Neutrophil (primary cell): ENCODE measurements at regions not wholly inside any gene's neighbourhood (a gene's known extent, or its start where the extent isn't known, plus 50 kb on each side); places are given as distances from the start of the nearest gene placed in this dataset.
"Not testable (repeated sequence)": the region's sequence is repeated elsewhere in the genome, so short reads cannot be mapped to it uniquely, and the experiment has no call there.

ENCODE experiments used
- H3K27ac ChIP-seq: fragments of 200-600 bp; sonication (generic); 2 replicates; pipeline ENCODE4 v1.5.1; 2016; ENCODE audit warnings: mild to moderate bottlenecking, moderate library complexity
- H3K27me3 ChIP-seq: fragments of 200-600 bp; sonication (generic); 2 replicates; pipeline ENCODE4 v1.6.0; 2016; ENCODE audit warnings: mild to moderate bottlenecking
- H3K36me3 ChIP-seq: fragments of 200-600 bp; sonication (generic); 2 replicates; pipeline ENCODE4 v1.5.1; 2017
- H3K4me1 ChIP-seq, 2 experiments: fragments of 200-600 bp in 1 of 2; sonication (generic) in 1 of 2; 1 replicate in 1 of 2; 2 replicates in 1 of 2; pipeline versions ENCODE4 v1.5.1 to v1.6.1; 2013 to 2016; ENCODE audit warnings: low read depth in 1 of 2, low read length in 1 of 2, mild to moderate bottlenecking in 1 of 2, moderate library complexity in 1 of 2; ENCODE audit not compliant: control insufficient read depth in 1 of 2, insufficient read depth in 1 of 2
- H3K4me3 ChIP-seq, 2 experiments: fragments of 200-600 bp in 1 of 2; sonication (generic) in 1 of 2; 1 replicate in 1 of 2; 2 replicates in 1 of 2; pipeline ENCODE4 v1.5.1; 2013 to 2016; ENCODE audit warnings: low read depth in 1 of 2, low read length in 1 of 2, mild to moderate bottlenecking in 1 of 2, moderate library complexity in 1 of 2
- H3K9me3 ChIP-seq: fragments of 200-600 bp; sonication (generic); 2 replicates; pipeline ENCODE4 v1.5.1; 2016
- TF ChIP-seq, protein P1 (sequence below): fragments of 200-600 bp; sonication (generic); IDR thresholded peaks from 2 replicates; pipeline ENCODE4 v1.5.1; 2016; ENCODE audit warnings: antibody characterized with exemption

DNA sequence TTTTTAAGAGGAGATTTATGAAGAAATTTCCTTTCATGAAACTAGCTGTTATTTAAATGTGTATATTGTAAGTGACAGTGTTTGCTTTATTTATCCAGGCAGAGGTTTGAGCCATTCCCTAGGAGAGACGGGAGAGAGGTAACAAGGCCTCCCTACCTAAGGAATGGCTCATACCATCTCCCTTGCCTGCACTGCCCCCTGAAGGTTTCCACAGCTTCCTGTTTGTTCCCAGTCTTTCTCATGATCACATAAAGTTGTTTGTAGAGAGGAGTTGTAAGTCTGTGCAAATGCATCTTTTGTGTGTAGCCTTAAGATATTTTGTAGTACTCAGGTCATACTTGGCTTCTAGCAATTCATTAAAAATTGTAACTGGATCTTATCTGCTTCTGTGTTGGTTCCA is 1504.5 kb upstream of the PCDH10 start:
- Histone ChIP-seq H3K27ac (no peak overlapping the region), H3K27me3 (no peaks in the 10 kb centered on the region), H3K9me3 (no peaks in the 10 kb centered on the region), H3K4me3 (no peak overlapping the region), H3K4me1 (no peaks in the 10 kb centered on the region), H3K36me3 (no peaks in the 10 kb centered on the region)
- TF ChIP-seq, protein P1, sequence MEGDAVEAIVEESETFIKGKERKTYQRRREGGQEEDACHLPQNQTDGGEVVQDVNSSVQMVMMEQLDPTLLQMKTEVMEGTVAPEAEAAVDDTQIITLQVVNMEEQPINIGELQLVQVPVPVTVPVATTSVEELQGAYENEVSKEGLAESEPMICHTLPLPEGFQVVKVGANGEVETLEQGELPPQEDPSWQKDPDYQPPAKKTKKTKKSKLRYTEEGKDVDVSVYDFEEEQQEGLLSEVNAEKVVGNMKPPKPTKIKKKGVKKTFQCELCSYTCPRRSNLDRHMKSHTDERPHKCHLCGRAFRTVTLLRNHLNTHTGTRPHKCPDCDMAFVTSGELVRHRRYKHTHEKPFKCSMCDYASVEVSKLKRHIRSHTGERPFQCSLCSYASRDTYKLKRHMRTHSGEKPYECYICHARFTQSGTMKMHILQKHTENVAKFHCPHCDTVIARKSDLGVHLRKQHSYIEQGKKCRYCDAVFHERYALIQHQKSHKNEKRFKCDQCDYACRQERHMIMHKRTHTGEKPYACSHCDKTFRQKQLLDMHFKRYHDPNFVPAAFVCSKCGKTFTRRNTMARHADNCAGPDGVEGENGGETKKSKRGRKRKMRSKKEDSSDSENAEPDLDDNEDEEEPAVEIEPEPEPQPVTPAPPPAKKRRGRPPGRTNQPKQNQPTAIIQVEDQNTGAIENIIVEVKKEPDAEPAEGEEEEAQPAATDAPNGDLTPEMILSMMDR = no peak

DNA sequence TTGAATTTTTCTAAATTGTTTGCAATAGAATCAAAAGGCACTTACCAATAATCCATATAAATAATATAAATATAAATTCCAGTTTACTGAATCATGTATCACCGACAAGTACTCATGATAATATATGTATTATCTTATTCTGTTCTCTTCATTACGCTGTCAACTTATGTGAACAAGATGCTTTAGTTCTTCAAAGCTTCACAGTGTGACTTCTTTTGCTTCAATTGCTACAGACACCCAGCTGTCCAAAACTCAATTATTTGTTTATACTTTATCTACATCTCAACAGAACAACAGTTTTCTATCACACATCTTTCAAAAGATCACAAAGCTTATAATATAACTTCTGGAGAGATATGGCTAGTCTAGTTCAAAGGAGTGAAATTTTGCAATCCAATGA is 1499.9 kb upstream of the PCDH10 start:
- Histone ChIP-seq H3K4me1 (no peaks in the 10 kb centered on the region), H3K4me3 (no peak overlapping the region), H3K36me3 (no peaks in the 10 kb centered on the region), H3K27me3 (no peaks in the 10 kb centered on the region), H3K9me3 (no peaks in the 10 kb centered on the region), H3K27ac (no peak overlapping the region)
- TF ChIP-seq, protein P1 = no peak

DNA sequence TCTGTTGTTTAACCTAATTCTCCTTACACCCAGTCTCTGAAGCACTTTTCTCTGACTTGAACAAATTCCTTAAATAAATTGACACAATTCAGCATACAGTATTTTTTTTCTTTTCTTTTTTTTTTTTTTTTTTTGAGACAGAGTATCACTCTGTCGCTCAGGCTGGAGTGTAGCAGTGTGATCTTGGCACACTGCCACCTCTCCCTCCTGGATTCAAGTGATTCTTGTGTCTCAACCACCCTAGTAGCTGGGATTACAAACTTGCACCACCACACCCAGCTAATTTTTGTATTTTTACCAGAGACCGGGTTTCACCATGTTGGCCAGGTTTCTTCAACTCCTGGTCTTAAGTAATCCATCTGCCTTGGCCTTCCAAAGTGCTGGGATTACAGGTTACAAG is 1498.1 kb upstream of the PCDH10 start:
- Histone ChIP-seq H3K4me3 (no peak overlapping the region), H3K27me3 (no peaks in the 10 kb centered on the region), H3K36me3 (no peaks in the 10 kb centered on the region), H3K27ac (no peak overlapping the region), H3K4me1 (no peaks in the 10 kb centered on the region), H3K9me3 (no peaks in the 10 kb centered on the region)
- TF ChIP-seq, protein P1 = no peak

DNA sequence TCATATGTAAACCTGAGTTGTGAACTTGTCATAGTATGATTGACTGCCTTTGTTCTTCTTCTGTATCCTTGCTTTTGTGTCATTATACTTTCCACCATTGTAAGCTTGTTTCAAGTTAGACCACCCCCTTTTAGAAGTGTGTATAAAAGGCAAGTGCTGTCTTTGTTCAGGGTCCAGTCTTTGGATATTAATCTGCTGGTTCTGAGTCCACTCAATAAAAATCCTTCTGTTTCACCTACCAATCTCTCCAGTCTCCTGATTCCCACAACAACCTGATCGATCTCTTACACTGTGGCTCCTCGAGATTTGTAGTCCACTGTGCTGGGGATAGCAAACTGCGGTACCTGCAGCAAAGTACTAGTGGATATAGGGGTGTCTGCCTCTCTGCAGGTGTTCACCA is 1465.8 kb upstream of the PCDH10 start:
- H3K27ac ChIP-seq, H3K36me3 ChIP-seq, H3K9me3 ChIP-seq, H3K27me3 ChIP-seq, H3K4me1 ChIP-seq, H3K4me3 ChIP-seq: not testable (repeated sequence)

DNA sequence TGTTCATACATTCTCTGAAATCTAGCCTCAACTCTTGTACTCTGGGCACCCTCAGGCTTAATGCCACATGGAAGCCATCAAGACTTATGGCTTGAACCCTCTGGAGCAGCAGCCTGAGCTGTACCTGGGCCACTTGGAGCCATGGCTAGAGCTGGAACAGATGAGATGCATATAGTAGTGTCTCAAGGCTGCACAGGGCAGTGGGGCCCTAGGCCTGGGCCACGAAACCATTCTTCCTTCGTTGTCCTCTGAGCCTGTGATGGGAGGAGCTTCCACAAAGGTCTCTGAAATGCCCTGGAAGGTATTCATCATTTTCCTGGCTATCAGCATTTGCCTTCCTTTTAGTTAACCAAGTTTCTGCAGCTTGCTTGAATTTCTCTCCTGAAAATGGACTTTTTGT is 1427.2 kb upstream of the PCDH10 start:
- Histone ChIP-seq H3K9me3 (no peaks in the 10 kb centered on the region), H3K4me1 (no peaks in the 10 kb centered on the region), H3K27ac (no peak overlapping the region), H3K36me3 (no peaks in the 10 kb centered on the region), H3K4me3 (no peak overlapping the region), H3K27me3 (no peaks in the 10 kb centered on the region)
- TF ChIP-seq, protein P1 = no peak

DNA sequence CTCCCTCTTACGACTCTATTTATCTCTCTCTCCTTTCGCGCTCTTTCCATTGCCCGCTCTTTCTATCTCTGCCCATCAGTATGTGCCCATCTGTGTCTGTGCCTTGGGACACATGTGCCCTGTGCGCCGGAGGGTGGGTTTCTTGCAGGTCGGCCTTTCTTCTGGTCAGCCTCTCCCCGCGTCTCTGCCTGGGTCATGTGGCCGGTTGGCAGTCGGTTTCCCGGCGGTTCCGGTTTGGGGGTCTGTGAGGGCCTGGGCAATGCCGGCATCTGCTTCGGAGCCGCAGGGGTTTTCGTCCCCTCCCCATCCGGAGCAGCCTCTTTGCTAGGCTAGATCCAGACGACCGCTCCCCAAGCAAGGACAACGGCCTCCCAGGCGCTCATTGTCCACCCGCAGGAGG is 1426.0 kb upstream of the PCDH10 start:
- H3K36me3 ChIP-seq, H3K4me1 ChIP-seq, H3K27me3 ChIP-seq, H3K4me3 ChIP-seq, H3K9me3 ChIP-seq, H3K27ac ChIP-seq: not testable (repeated sequence)

DNA sequence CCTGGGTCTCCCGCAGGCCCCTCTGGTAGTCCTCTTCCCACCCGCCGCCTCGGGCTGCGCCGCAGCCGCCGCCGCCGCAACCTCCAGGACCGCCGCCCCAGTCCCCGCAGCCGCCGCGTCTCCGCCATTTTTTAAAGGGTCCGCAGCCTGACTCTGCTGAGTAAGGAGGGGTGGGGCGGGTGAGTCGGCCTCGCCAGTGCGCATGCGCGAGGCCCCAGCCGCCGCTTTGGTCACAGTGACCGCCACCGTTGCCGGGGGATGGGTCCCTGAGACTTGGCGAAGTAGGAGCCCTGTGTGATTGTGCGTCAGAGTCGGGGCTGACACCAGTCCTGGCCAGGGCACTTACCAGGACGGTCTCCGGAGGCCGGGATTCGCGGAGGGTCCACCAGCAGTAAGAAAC is 1424.2 kb upstream of the PCDH10 start:
- not testable (repeated sequence) for H3K27me3 ChIP-seq, H3K36me3 ChIP-seq, H3K27ac ChIP-seq, H3K9me3 ChIP-seq, H3K4me1 ChIP-seq
- peak overlapping the region in 1 of 2 experiments; percentile 25 for H3K4me3 ChIP-seq

DNA sequence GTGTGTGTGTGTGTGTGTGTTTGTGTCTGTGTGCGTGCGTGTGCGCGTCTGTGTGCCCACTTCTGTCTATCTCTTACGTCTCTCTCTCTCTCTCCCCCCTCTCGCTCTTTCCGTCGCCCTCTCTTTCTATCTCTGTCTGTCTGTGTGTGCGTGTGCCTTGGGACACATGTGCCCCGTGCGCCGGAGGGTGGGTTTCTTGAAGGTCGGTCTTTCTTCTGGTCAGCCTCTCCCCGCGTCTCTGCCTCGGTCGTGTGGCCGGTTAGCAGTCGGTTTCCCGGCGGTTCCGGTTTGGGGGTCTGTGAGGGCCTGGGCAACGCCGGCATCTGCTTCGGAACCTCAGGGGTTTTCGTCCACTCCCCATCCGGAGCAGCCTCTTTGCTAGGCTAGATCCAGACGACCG is 1423.6 kb upstream of the PCDH10 start:
- not testable (repeated sequence) for H3K27ac ChIP-seq, H3K4me3 ChIP-seq, H3K36me3 ChIP-seq, H3K27me3 ChIP-seq, H3K9me3 ChIP-seq, H3K4me1 ChIP-seq

DNA sequence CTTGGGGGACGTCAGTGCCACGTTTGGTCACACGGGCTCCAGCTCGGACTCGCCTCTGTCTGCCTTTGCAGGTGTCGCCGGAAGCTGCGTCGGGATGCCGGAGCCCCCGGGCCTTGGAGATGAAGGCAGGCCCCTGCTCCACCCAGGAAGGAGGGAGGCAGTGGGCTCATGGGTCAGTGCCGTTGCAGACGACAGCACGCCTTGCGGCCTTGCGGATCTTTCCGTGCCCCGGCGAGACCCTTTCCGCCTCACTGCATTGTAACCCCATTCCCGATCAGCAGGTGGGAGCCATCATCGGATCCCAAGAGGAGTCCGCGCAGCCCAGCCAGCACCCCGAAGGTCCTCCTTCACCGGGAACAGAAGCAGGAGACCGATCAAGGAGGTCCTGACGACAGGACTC is 1422.2 kb upstream of the PCDH10 start:
- H3K9me3 ChIP-seq, H3K27ac ChIP-seq, H3K27me3 ChIP-seq, H3K4me3 ChIP-seq, H3K36me3 ChIP-seq, H3K4me1 ChIP-seq: not testable (repeated sequence)

DNA sequence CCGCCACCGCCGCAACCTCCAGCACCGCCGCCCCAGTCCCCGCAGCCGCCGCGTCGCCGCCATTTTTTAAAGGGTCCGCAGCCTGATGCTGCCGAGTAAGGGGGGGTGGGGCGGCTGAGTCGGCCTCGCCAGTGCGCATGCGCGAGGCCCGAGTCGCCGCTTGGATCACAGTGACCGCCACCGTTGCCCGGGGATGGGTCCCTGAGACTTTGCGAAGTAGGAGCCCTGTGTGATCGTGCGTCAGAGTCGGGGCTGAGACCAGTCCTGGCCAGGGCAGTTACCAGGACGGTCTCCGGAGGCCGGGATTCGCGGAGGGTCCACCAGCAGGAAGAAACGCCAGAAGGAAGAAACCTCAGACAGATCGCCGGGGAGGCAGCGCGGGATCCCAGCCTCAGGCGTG is 1421.7 kb upstream of the PCDH10 start:
- not testable (repeated sequence) for H3K9me3 ChIP-seq, H3K27ac ChIP-seq, H3K27me3 ChIP-seq, H3K36me3 ChIP-seq, H3K4me1 ChIP-seq, H3K4me3 ChIP-seq

DNA sequence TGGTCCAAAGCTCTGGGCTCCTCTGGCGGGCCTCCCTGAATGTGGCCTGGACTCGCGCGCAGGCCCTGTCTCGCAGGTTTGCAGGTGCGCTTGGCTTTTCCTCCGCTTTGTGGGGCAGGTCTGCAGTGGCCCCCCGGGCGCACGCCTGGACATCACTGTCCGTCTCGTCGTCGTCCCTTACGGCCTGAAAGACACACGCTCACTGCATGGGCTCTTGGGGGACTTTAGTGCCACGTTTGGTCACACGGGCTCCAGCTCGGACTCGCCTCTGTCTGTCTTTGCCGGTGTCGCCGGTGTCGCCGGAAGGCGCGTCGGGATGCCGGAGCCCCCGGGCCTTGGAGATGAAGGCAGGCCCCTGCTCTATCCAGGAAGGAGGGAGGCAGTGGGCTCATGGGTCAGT is 1419.9 kb upstream of the PCDH10 start:
- H3K36me3 ChIP-seq, H3K9me3 ChIP-seq, H3K4me3 ChIP-seq, H3K27ac ChIP-seq, H3K27me3 ChIP-seq, H3K4me1 ChIP-seq: not testable (repeated sequence)
